ENCODE measurements at regions not wholly inside any gene's neighbourhood (a gene's known extent, or its start where the extent isn't known, plus 50 kb on each side); places are given as distances from the start of the nearest gene placed in this dataset.

DNA sequence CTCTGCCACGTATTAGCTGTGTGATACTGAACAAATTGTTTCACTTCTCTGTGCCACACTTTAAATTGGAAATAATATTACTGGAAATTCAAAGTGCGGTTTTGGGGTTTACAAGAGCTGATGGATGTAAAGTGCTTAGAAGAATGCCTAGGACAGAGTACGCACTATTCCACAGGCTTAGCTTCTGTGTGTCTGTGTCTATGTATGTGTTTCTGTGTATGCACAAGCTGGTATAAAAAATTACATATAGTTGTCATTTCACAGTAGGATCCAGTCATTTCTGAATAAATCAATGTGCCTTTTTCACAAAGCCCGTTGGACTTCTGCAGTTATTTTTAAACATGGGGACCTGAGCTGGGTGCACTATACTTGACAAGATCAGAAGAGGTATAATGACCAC is 370.4 kb downstream of the TUSC7 start:
- DNase-seq = no peak

DNA sequence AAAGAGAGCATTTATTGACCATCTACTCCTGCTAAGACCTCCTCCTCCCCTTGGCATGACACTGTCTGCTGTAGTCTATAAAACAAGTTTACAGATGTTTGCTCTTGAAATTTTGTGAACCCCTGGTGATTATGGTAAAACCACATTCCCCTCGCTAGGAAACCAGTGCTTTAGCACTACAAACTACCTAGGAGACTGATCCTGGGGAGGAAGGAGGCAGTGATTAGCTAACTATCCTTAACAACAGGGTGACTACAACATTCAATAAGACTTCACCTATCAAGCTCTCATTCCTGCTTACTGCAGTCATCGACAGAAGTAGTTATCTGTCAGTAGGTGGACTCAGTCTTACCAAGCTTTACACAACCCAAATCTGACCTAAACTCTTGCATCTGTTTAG is 371.3 kb downstream of the TUSC7 start:
- no peak for DNase-seq

GRCh38 chr3:117084277-117084676 is 374.7 kb downstream of the TUSC7 start:
- DNase-seq = no peak

DNA sequence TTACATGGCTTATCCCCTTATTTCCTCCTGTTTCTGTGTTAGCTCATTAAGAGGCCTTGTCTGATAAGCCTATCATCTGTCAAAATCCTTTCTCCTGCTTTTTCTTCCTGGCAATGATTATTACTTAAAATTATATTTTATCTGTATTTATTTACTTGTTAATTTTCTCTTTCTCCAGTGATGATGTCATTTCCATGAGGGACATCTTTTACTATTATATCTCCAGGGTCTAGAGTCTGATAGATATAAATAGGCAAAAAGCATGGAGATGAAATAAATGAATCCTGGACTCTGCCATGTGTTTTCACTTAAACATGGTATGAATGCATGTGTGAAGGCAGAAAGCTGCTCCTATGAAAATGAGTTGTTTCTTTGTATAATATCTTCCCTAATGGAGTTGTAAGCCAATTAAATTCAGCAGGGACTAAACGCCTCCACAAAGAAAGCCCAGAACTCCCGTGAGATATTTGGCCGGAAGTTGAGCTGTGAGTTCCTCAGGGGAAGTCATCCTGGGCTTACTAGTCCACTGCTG is 375.2 kb downstream of the TUSC7 start:
- DNase-seq = no peak

DNA sequence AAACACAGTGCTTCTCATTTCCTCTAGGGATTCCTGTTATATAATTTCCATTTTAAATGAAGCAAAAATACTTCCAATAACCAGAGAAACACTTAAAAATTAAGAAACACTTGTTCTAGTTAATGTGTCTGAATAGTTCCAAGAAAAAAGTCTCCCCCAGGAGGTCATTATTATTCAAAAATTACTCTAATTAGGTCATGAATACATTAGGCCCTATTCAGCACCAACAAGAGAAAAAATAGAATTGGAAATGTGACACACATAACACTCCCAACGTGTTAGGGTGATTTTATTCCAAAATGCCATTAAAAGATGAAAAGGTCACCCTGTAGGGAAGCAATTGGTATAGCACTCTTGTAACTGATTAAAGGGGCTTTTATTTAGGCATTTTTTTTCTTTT is 382.1 kb downstream of the TUSC7 start:
- no peak for DNase-seq

GRCh38 chr3:117096549-117096948 is 387.0 kb downstream of the TUSC7 start:
- DNase-seq = no peak

DNA sequence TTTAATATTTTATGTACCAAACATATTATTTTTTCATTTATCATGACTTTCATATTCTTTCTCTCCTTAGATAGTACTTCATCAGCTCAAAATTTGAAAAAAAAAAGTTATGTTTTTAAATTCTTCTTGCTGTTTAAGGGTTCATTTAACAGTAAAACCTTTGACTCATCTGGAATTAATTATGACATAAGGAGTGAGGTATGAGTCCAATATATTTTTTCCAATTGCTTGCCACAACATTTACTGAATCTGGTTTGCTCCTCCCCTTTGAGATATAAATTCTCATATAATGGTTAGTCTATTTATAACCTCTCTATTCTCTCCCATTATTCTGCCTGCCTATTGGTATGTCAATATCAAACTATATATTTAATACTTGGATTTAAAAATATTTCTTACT is 387.8 kb downstream of the TUSC7 start:
- no peak for DNase-seq

GRCh38 chr3:117101697-117102096 is 392.1 kb downstream of the TUSC7 start:
- DNase-seq = no peak

DNA sequence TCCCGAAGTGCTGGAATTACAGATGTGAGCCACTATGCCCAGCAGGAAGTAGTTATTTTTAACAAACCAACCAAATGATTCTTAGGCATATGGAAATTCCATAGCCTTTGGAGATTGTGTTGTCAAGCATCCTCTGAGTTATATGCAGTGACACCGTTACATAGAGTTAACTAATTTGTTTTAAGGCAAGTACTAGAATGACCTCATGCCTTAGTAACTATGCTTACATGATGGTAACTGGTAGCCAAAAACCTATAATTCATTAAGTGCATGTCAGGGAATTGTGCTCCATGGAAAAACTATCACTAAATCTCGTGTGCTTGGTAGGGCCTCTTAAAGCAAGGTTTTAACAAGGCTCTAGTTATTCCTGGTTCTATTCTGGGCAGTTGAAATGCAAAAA is 392.8 kb downstream of the TUSC7 start:
- DNase-seq = no peak

DNA sequence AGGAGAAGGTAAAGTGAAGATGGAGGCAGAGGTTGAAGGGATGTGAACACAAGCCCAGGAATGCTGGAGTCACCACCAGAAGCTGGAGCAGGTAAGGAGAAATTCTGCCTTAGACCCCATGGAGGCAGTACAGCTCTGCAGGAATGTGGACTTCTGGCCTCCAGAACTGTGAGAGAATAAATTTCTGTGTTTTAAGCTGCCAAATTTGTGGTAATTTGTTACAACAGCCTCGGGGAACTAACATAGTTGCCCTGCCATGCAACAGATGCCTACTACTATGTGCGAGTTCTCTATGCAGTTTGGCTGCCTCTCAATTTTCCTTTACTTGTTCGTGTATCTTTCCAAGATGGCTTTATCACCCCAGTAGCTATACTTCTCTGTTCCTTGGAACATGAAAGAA is 394.1 kb downstream of the TUSC7 start:
- no peak for DNase-seq

- no peak for DNase-seq
Measured at GRCh38 chr3:117104381-117104780, 394.8 kb downstream of the TUSC7 start.

- DNase-seq = no peak
Measured at GRCh38 chr3:117104792-117105191, 395.2 kb downstream of the TUSC7 start.

DNA sequence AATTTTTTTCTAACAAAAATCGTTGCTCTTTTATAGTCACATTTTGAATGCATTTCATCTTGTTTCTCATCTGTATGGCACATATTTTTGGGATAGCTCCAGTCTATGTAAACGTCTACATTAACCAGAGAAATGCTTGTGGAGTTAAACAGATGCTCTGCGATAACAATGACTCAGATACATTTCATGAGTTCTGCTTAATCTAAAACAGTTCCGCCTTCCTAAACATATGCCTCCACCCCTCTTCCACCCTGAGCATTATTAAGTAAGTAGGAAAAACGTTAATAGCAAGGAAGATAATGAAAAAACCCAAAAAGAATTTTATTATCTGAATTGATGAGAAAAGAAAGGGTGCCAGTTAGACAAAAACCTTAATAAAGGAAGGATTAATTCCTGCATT is 396.1 kb downstream of the TUSC7 start:
- no peak for DNase-seq

GRCh38 chr3:117106396-117106795 is 396.8 kb downstream of the TUSC7 start:
- no peak for DNase-seq

DNA sequence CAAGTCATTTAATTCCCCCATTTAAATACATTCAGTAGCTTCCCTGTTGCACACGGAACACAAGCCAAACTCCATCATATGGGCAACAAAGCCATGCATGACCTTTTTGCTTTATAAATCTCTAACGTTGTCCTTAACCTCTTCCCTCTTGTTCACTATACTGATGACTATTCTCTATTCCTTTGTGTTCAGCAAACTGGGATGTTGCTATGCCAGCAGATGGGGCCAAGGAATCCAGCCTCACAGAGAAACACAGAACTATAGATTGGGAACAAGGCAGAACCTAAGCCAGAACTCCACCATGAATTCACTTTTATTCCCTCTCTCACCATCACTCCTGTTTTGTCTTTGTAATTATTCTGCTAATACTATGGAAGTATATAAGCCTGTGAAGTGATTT is 398.4 kb downstream of the TUSC7 start:
- DNase-seq = no peak

DNA sequence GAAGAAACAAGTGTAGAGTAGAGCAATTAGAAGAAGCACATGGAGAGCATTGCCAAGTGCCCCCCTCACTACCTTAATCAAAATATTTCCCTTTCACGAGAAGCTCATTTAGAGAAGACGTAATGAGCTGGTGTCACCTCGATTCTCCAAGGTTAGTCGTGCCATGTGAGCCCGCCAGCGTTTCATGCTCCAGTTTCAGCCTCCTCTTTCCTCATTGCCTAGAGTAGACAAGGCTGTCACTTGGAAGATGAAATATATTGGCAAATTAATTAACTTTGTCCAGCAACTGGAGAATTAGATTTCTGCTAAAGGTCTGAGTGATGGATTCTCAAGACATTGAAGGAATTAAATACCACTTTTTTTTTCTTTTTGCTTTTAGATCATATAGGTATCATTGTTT is 399.6 kb downstream of the TUSC7 start:
- no peak for DNase-seq

GRCh38 chr3:117114517-117115265 is 405.1 kb downstream of the TUSC7 start:
- DNase-seq = no peak

DNA sequence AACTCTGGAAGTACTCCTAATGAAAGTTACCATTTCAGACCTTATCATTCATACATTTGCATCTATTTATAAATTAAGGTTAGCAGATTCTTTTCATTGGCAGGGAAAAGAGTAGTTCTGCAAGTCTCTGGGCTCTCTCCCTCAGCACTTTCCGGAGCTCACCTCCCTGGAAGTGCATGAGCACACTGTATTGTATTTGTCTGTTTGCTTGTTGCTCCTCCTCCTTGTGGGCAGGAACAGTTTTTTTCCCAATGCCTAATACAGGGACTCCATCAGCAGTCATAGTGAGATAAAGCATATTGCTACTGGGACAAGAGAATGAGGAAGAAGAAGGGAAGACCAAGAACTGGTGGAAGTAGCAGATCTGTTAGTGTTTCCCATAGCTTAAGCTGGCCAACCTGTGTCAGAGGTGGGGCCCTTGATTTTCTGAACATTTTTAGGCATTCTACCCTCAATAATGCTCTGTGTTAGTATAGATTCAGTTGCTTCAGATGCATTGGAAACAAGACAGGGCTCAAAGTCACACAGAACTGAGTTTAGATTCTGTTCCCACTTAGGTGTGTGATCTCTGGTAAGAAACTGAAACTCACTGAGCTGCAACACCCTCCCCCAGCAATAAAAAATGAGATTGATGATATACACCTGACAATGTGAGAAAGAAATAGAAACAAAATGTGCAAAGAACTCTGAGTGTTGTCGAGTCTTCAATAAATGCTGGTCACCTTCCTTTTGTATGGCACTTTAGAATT is 407.8 kb downstream of the TUSC7 start:
- no peak for DNase-seq

DNA sequence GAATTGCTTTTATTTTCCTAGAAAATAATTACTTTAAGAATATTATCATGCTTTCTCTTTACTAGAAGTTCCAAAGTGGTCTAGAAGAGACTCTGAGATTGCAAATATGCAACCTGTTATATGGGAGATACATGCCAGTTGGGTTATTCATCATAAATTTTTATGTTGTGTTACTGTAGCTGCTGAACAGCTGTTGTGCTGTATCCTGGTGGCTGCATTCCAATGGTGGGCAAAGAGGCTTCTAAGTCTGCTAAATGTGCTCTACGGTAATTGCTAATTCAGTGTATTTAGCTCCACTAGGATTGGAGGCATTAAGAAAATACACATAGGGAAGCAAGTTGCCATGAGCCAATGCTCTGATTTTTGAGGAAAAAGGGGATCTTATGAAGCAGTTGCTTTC is 409.0 kb downstream of the TUSC7 start:
- DNase-seq = peak; percentile 77

- DNase-seq = no peak
Measured at GRCh38 chr3:117120014-117120413, 410.4 kb downstream of the TUSC7 start.

- no peak for DNase-seq
Measured at GRCh38 chr3:117122609-117123008, 413.0 kb downstream of the TUSC7 start.

DNA sequence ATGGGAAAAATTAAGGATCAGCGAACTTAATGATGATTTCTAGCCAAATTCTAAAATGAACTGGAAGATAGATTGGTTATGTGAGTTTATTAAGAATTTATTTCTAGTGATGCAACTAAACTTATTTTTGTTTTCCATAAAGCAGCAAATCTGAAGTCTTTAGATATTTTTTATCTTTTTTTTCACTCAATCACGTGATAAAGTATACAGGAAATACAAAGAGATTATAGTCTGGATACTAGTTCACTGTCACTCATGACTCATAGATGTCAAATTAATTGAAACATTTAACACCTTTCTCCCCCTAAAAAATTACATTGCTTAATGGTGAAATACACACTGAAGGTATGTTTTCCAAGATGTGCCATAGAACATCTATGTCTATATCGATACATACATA is 416.9 kb downstream of the TUSC7 start:
- no peak for DNase-seq

DNA sequence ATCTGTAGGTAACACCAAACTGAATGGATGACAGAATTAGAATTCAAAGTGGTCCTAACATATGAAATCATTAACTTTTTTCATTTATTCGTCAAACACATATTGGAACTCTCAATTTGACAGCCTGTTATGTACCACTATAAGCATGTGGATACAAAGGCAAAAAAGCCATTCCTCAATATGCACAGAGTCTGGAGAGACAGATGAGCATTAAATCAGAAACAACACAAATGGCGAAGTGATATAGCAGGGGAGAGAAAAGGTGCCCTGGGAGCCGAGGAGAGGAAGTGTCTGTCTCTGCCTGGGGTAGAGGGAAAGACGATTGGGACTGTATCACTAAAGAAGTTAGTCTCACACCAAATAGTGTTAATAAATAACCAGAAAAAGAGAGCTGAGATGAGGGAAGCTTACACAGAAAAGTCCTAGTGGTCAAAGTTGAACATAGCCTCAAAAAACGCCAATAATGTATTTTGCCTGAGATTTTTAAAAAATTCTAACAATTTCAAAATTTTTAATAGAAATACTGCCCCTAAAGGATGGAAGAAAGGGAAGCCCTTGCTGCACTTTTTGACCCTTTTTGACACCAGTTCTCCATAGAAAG is 417.5 kb downstream of the TUSC7 start:
- DNase-seq = no peak

Data from tongue (tissue), 1 donor.